ENCODE measurements at regions not wholly inside any gene's neighbourhood (a gene's known extent, or its start where the extent isn't known, plus 50 kb on each side); places are given as distances from the start of the nearest gene placed in this dataset.

DNA sequence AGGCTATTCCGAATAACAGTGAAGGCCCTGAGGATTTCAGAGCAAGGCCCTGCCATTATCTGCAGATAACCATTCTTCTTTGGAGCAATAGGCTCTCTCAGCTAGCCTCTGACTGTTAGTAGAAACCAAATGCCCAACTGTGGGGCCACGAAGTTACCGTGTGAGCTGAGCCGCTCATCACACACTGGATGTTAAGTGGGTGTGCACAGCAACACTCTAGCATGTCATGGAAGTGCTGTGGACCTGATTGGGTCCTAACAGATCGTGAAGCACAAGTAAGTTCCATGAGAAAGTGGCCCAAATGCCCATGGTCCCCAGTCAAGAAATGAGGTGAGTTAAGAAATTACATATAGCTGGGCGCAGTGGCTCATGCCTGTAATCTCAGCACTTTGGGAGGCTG lies 190.4 kb downstream of the ALG10 start:
- no peaks in the 10 kb centered on the region for H3K23me2 ChIP-seq (ENCODE audit: insufficient read length, low read depth, low read length, poor library complexity, severe bottlenecking)
- H4K8ac ChIP-seq (replicated peaks; ENCODE audit: insufficient read length, low read depth, low read length): no peak overlapping the region
- no peak overlapping the region for H3K56ac ChIP-seq (ENCODE audit: insufficient read length, low read depth, low read length)
- H3K4ac ChIP-seq (ENCODE audit: low read depth, low read length): no peak overlapping the region
- H3K27ac Mint-ChIP-seq: no peak overlapping the region
- WGBS (ENCODE audit: extremely low coverage, insufficient read length, low lambda C conversion rate): no CpG with 5 or more reads among the region's 6 CpGs
- no peak overlapping the region for H3K4me2 ChIP-seq (ENCODE audit: insufficient read depth, insufficient read length, low read length)
- no peak overlapping the region for H3K23ac ChIP-seq (ENCODE audit: insufficient read length, low read depth, low read length)
- no peak overlapping the region for H3K9ac ChIP-seq (ENCODE audit: extremely low read depth, insufficient read length, low read length)
- no peak overlapping the region for H2BK12ac ChIP-seq (ENCODE audit: insufficient read length, low read depth, low read length)
- H3K79me1 ChIP-seq (ENCODE audit: insufficient read depth, low read depth, low read length, poor library complexity, severe bottlenecking): no peaks in the 10 kb centered on the region
- H2BK5ac ChIP-seq (ENCODE audit: insufficient read length, low read length): no peak overlapping the region
- no peak overlapping the region for H4K91ac ChIP-seq (ENCODE audit: insufficient read length, low read depth, low read length)
- no peak overlapping the region for H2AK5ac ChIP-seq (ENCODE audit: insufficient read length, low read length)
- H4K20me1 ChIP-seq (ENCODE audit: control insufficient read depth, insufficient read depth, insufficient read length): no peaks in the 10 kb centered on the region
- H3K9me3 ChIP-seq (ENCODE audit: control insufficient read depth, low read depth, low read length): peaks cover 30% of the 10 kb centered on the region
- H3K27me3 ChIP-seq (ENCODE audit: insufficient read depth, low read length): no peaks in the 10 kb centered on the region
- H3K14ac ChIP-seq (ENCODE audit: insufficient read depth, low read length): no peak overlapping the region
- H3K36me3 Mint-ChIP-seq (ENCODE audit: insufficient read depth in 1 of 3, low read depth in 3 of 3): peaks cover 16 to 33% (median 26%) of the 10 kb centered on the region in 3 experiments; a peak in 6 of 7 replicates
- no peak overlapping the region for H3K27ac ChIP-seq (ENCODE audit: insufficient read length, low read depth, low read length)
- TF ChIP-seq, protein P1, sequence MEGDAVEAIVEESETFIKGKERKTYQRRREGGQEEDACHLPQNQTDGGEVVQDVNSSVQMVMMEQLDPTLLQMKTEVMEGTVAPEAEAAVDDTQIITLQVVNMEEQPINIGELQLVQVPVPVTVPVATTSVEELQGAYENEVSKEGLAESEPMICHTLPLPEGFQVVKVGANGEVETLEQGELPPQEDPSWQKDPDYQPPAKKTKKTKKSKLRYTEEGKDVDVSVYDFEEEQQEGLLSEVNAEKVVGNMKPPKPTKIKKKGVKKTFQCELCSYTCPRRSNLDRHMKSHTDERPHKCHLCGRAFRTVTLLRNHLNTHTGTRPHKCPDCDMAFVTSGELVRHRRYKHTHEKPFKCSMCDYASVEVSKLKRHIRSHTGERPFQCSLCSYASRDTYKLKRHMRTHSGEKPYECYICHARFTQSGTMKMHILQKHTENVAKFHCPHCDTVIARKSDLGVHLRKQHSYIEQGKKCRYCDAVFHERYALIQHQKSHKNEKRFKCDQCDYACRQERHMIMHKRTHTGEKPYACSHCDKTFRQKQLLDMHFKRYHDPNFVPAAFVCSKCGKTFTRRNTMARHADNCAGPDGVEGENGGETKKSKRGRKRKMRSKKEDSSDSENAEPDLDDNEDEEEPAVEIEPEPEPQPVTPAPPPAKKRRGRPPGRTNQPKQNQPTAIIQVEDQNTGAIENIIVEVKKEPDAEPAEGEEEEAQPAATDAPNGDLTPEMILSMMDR (conservative IDR thresholded peaks at IDR 0.05): no peak
- H3K18ac ChIP-seq (ENCODE audit: insufficient read length, low read depth, low read length): no peak overlapping the region
- H3K4me1 ChIP-seq (ENCODE audit: insufficient read depth, low read length): no peaks in the 10 kb centered on the region
- no peak overlapping the region for H3K4me3 Mint-ChIP-seq
- H3K9me3 Mint-ChIP-seq: peaks cover 82 to 89% of the 10 kb centered on the region in 2 experiments
- H3K27me3 Mint-ChIP-seq (ENCODE audit: low read depth): no peaks in the 10 kb centered on the region; the same call in none of the 2 replicates
- no peak overlapping the region for H2BK120ac ChIP-seq (ENCODE audit: low read depth, low read length, poor library complexity, severe bottlenecking)
- H3K4me1 Mint-ChIP-seq: no peaks in the 10 kb centered on the region
- no peak overlapping the region for H2BK20ac ChIP-seq (ENCODE audit: low read depth, low read length, poor library complexity, severe bottlenecking)
- no peak overlapping the region for H2BK15ac ChIP-seq (ENCODE audit: low read depth, low read length)
- no peaks in the 10 kb centered on the region for H3K79me2 ChIP-seq (ENCODE audit: insufficient read depth, low read length)
- H4K5ac ChIP-seq (ENCODE audit: insufficient read length, low read depth, low read length): no peak overlapping the region
- no peak for DNase-seq
- H2AFZ ChIP-seq (ENCODE audit: low read length): no peak overlapping the region
- no peak overlapping the region for H3T11ph ChIP-seq (ENCODE audit: low read length)

Measured in H9 (cell line).